Smooth muscle cell (in vitro differentiated cells): ENCODE measurements at regions not wholly inside any gene's neighbourhood (a gene's known extent, or its start where the extent isn't known, plus 50 kb on each side); places are given as distances from the start of the nearest gene placed in this dataset. TPM values are rescaled to one million over a fixed set of nuclear protein-coding genes. Genes with fewer than 3 reads are reported as not detected.

Experiments
- DNase-seq: peaks from one replicate; lab custom pipeline; 2025; ENCODE audit not compliant: unreplicated experiment; lab: John Stamatoyannopoulos, UW
- H2AFZ ChIP-seq: fragments of 200-600 bp; sonication (generic); 2 replicates; pipeline ENCODE4 v1.6.0; 2016; ENCODE audit warnings: antibody characterized with exemption, low read depth, mild to moderate bottlenecking
- H3F3A ChIP-seq: fragments of 200-600 bp; sonication (generic); 2 replicates; pipeline ENCODE4 v1.6.0; 2017; ENCODE audit warnings: antibody characterized with exemption, low read depth
- H3K27ac ChIP-seq: fragments of 200-600 bp; sonication (generic); 2 replicates; pipeline ENCODE4 v1.5.1; 2016; ENCODE audit warnings: low read depth, mild to moderate bottlenecking
- H3K27me3 ChIP-seq: fragments of 200-600 bp; sonication (generic); 2 replicates; pipeline ENCODE4 v1.6.1; 2016; ENCODE audit warnings: low read depth, mild to moderate bottlenecking
- H3K36me3 ChIP-seq: fragments of 200-600 bp; sonication (generic); 2 replicates; pipeline ENCODE4 v1.5.1; 2016; ENCODE audit warnings: low read depth
- H3K4me1 ChIP-seq: fragments of 200-600 bp; sonication (generic); 2 replicates; pipeline ENCODE4 v1.5.1; 2016; ENCODE audit warnings: low read depth
- H3K4me2 ChIP-seq: fragments of 200-600 bp; sonication (generic); 2 replicates; pipeline ENCODE4 v1.6.0; 2016; ENCODE audit warnings: mild to moderate bottlenecking
- H3K4me3 ChIP-seq: fragments of 200-600 bp; sonication (generic); 2 replicates; pipeline ENCODE4 v1.5.1; 2016; ENCODE audit warnings: mild to moderate bottlenecking
- H3K79me2 ChIP-seq: fragments of 200-600 bp; sonication (generic); 2 replicates; pipeline ENCODE4 v1.6.0; 2016; ENCODE audit warnings: low read depth, mild to moderate bottlenecking
- H3K9ac ChIP-seq: fragments of 200-600 bp; sonication (generic); 2 replicates; pipeline ENCODE4 v1.6.0; 2016; ENCODE audit warnings: low read depth
- H3K9me3 ChIP-seq: fragments of 200-600 bp; sonication (generic); replicated peaks from 2 replicates; pipeline ENCODE4 v1.5.1; 2016; ENCODE audit warnings: low read depth
- H4K20me1 ChIP-seq: fragments of 200-600 bp; sonication (generic); 2 replicates; pipeline ENCODE4 v1.6.0; 2016; ENCODE audit warnings: low read depth
- CTCF ChIP-seq: fragments of 200-600 bp; sonication (generic); IDR thresholded peaks from 2 replicates; pipeline ENCODE4 v1.5.1; 2017; ENCODE audit warnings: borderline replicate concordance, mild to moderate bottlenecking, antibody characterized with exemption; ENCODE audit not compliant: insufficient read depth, poor library complexity, severe bottlenecking
- WGBS: methylation state at CpG from one replicate; pipeline ENCODE4 v1.1.7; 2016; ENCODE audit warnings: low lambda C conversion rate; 5-methylcytosine and 5-hydroxymethylcytosine counted together
- small RNA-seq: library from RNA; depleted of rRNA; stranded (forward); fragments of <200 nt; gene quantifications from one replicate; pipeline ENCODE3, GENCODE V24; 2014

- Histone ChIP-seq H3K36me3 (no peaks in the 10 kb centered on the region), H3K4me3 (no peak overlapping the region), H3K27me3 (peaks cover 6% of the 10 kb centered on the region), H3K27ac (no peak overlapping the region), H3K79me2 (no peaks in the 10 kb centered on the region), H3K9ac (no peak overlapping the region), H3K9me3 (no peaks in the 10 kb centered on the region), H4K20me1 (no peaks in the 10 kb centered on the region), H3F3A (no peaks in the 10 kb centered on the region), H2AFZ (no peak overlapping the region), H3K4me1 (no peaks in the 10 kb centered on the region), H3K4me2 (no peak overlapping the region)
- DNase-seq: no peak
- TF ChIP-seq CTCF: no peak
- 63% methylated on average over 1 of the region's 1 CpG for WGBS
Observed at GRCh38 chrX:26295425-26295824, 79.5 kb downstream of the MAGEB5 start.

GRCh38 chrX:26286836-26287235 lies 70.9 kb downstream of the MAGEB5 start:
- Histone ChIP-seq H3K79me2 (no peaks in the 10 kb centered on the region), H3K4me3 (no peak overlapping the region), H2AFZ (no peak overlapping the region), H3K9me3 (no peaks in the 10 kb centered on the region), H3K4me1 (no peaks in the 10 kb centered on the region), H3K4me2 (no peak overlapping the region), H3K27ac (no peak overlapping the region), H3F3A (no peaks in the 10 kb centered on the region), H3K27me3 (no peaks in the 10 kb centered on the region), H3K36me3 (no peaks in the 10 kb centered on the region), H4K20me1 (no peaks in the 10 kb centered on the region), H3K9ac (no peak overlapping the region)
- DNase-seq: no peak
- TF ChIP-seq CTCF: no peak
- 91% methylated on average over 9 of the region's 9 CpGs for WGBS

Small RNA genes in the stretch of these regions (small RNA-seq; reads per million reads assigned to genes)
- gene AC005345.1 (not detected), gene RF00019 (not detected), gene RNU1-142P (not detected)
